Skeletal muscle satellite cell (primary cell): ENCODE measurements at regions not wholly inside any gene's neighbourhood (a gene's known extent, or its start where the extent isn't known, plus 50 kb on each side); places are given as distances from the start of the nearest gene placed in this dataset.

Experiments used
- H3K27me3 ChIP-seq: 2 replicates; pipeline ENCODE4 v1.7.0; 2013; ENCODE audit warnings: low read length; ENCODE audit not compliant: control insufficient read depth, insufficient read depth
- H3K36me3 ChIP-seq: 2 replicates; pipeline ENCODE4 v1.7.0; 2013; ENCODE audit warnings: mild to moderate bottlenecking, control low read depth, low read length; ENCODE audit not compliant: insufficient read depth
- H3K4me1 ChIP-seq: 2 replicates; pipeline ENCODE4 v1.7.0; 2013; ENCODE audit warnings: low read length; ENCODE audit not compliant: control insufficient read depth, insufficient read depth
- H3K4me2 ChIP-seq: 2 replicates; pipeline ENCODE4 v1.7.0; 2013; ENCODE audit warnings: mild to moderate bottlenecking, low read length
- H3K4me3 ChIP-seq: 2 replicates; pipeline ENCODE4 v1.7.0; 2013; ENCODE audit warnings: low read length
- H3K9ac ChIP-seq: 2 replicates; pipeline ENCODE4 v1.7.0; 2013; ENCODE audit warnings: mild to moderate bottlenecking, low read depth, low read length, moderate library complexity
- H3K9me3 ChIP-seq: replicated peaks from 2 replicates; pipeline ENCODE4 v1.7.0; 2013; ENCODE audit warnings: mild to moderate bottlenecking, control low read depth, low read length

- Histone ChIP-seq H3K4me1 (no peaks in the 10 kb centered on the region), H3K36me3 (no peaks in the 10 kb centered on the region), H3K9ac (no peak overlapping the region), H3K4me2 (no peak overlapping the region), H3K9me3 (no peaks in the 10 kb centered on the region), H3K27me3 (no peaks in the 10 kb centered on the region), H3K4me3 (no peak overlapping the region)
These were observed 120.3 kb downstream of the RPAP3 start for GRCh38 chr12:47585507-47585906.

- no peaks in the 10 kb centered on the region for H3K4me1 ChIP-seq
- H3K36me3 ChIP-seq: no peaks in the 10 kb centered on the region
- no peaks in the 10 kb centered on the region for H3K9me3 ChIP-seq
- no peak overlapping the region for H3K4me3 ChIP-seq
- no peak overlapping the region for H3K9ac ChIP-seq
- H3K27me3 ChIP-seq: peaks cover 23% of the 10 kb centered on the region
- H3K4me2 ChIP-seq: no peak overlapping the region
These were observed 127.0 kb downstream of the RPAP3 start for GRCh38 chr12:47578836-47579235.

GRCh38 chr12:47577206-47577989 lies 128.4 kb downstream of the RPAP3 start:
- Histone ChIP-seq H3K4me2 (no peak overlapping the region), H3K27me3 (peaks cover 26% of the 10 kb centered on the region)

GRCh38 chr12:47576289-47576945 lies 129.4 kb downstream of the RPAP3 start:
- no peak overlapping the region for H3K4me3 ChIP-seq
- no peak overlapping the region for H3K9ac ChIP-seq
- H3K9me3 ChIP-seq: no peaks in the 10 kb centered on the region
- no peaks in the 10 kb centered on the region for H3K4me1 ChIP-seq
- no peak overlapping the region for H3K4me2 ChIP-seq
- H3K36me3 ChIP-seq: no peaks in the 10 kb centered on the region
- H3K27me3 ChIP-seq: peaks cover 26% of the 10 kb centered on the region

More at GRCh38 chr12:47577206-47577989, 128.4 kb downstream of the RPAP3 start:
- Histone ChIP-seq H3K9me3 (no peaks in the 10 kb centered on the region), H3K9ac (no peak overlapping the region), H3K4me3 (no peak overlapping the region), H3K36me3 (no peaks in the 10 kb centered on the region), H3K4me1 (no peaks in the 10 kb centered on the region)

GRCh38 chr12:47574252-47575021 lies 131.4 kb downstream of the RPAP3 start:
- H3K4me3 ChIP-seq: no peak overlapping the region
- H3K9ac ChIP-seq: no peak overlapping the region

GRCh38 chr12:47573146-47573659 lies 132.6 kb downstream of the RPAP3 start:
- no peak overlapping the region for H3K9ac ChIP-seq
- H3K4me2 ChIP-seq: no peak overlapping the region
- no peaks in the 10 kb centered on the region for H3K4me1 ChIP-seq
- H3K36me3 ChIP-seq: no peaks in the 10 kb centered on the region
- H3K27me3 ChIP-seq: peaks cover 33% of the 10 kb centered on the region
- H3K9me3 ChIP-seq: no peaks in the 10 kb centered on the region
- no peak overlapping the region for H3K4me3 ChIP-seq

More at GRCh38 chr12:47574252-47575021, 131.4 kb downstream of the RPAP3 start:
- Histone ChIP-seq H3K4me2 (no peak overlapping the region), H3K36me3 (no peaks in the 10 kb centered on the region), H3K4me1 (no peaks in the 10 kb centered on the region), H3K9me3 (no peaks in the 10 kb centered on the region), H3K27me3 (peaks cover 29% of the 10 kb centered on the region)

- Histone ChIP-seq H3K4me3 (no peak overlapping the region), H3K9ac (no peak overlapping the region), H3K27me3 (peaks cover 25% of the 10 kb centered on the region), H3K4me2 (no peak overlapping the region), H3K4me1 (no peaks in the 10 kb centered on the region), H3K36me3 (no peaks in the 10 kb centered on the region), H3K9me3 (no peaks in the 10 kb centered on the region)
These were observed 135.7 kb downstream of the RPAP3 start for GRCh38 chr12:47570151-47570550.

- H3K4me2 ChIP-seq: no peak overlapping the region
- no peaks in the 10 kb centered on the region for H3K36me3 ChIP-seq
- peaks cover 29% of the 10 kb centered on the region for H3K27me3 ChIP-seq
- H3K9me3 ChIP-seq: no peaks in the 10 kb centered on the region
- H3K9ac ChIP-seq: no peak overlapping the region
- H3K4me3 ChIP-seq: no peak overlapping the region
- H3K4me1 ChIP-seq: no peaks in the 10 kb centered on the region
These were observed 143.6 kb downstream of the RPAP3 start for GRCh38 chr12:47562201-47562600.

GRCh38 chr12:47561746-47562145 lies 144.1 kb downstream of the RPAP3 start:
- Histone ChIP-seq H3K4me3 (no peak overlapping the region), H3K9me3 (no peaks in the 10 kb centered on the region), H3K9ac (no peak overlapping the region), H3K4me1 (no peaks in the 10 kb centered on the region), H3K27me3 (peaks cover 24% of the 10 kb centered on the region), H3K4me2 (no peak overlapping the region), H3K36me3 (no peaks in the 10 kb centered on the region)

GRCh38 chr12:47560415-47560814 lies 145.4 kb downstream of the RPAP3 start:
- H3K4me3 ChIP-seq: no peak overlapping the region
- no peaks in the 10 kb centered on the region for H3K4me1 ChIP-seq
- H3K9ac ChIP-seq: no peak overlapping the region
- H3K36me3 ChIP-seq: no peaks in the 10 kb centered on the region
- no peaks in the 10 kb centered on the region for H3K9me3 ChIP-seq
- H3K4me2 ChIP-seq: no peak overlapping the region
- H3K27me3 ChIP-seq: peaks cover 18% of the 10 kb centered on the region

- Histone ChIP-seq H3K4me3 (no peak overlapping the region), H3K36me3 (no peaks in the 10 kb centered on the region)
These were observed 147.0 kb downstream of the RPAP3 start for GRCh38 chr12:47558625-47559345.

More at GRCh38 chr12:47558625-47559345, 147.0 kb downstream of the RPAP3 start:
- H3K4me2 ChIP-seq: no peak overlapping the region
- no peaks in the 10 kb centered on the region for H3K9me3 ChIP-seq
- no peaks in the 10 kb centered on the region for H3K4me1 ChIP-seq
- H3K9ac ChIP-seq: no peak overlapping the region
- peaks cover 18% of the 10 kb centered on the region for H3K27me3 ChIP-seq
